ENCODE measurements at regions not wholly inside any gene's neighbourhood (a gene's known extent, or its start where the extent isn't known, plus 50 kb on each side); places are given as distances from the start of the nearest gene placed in this dataset.

DNA sequence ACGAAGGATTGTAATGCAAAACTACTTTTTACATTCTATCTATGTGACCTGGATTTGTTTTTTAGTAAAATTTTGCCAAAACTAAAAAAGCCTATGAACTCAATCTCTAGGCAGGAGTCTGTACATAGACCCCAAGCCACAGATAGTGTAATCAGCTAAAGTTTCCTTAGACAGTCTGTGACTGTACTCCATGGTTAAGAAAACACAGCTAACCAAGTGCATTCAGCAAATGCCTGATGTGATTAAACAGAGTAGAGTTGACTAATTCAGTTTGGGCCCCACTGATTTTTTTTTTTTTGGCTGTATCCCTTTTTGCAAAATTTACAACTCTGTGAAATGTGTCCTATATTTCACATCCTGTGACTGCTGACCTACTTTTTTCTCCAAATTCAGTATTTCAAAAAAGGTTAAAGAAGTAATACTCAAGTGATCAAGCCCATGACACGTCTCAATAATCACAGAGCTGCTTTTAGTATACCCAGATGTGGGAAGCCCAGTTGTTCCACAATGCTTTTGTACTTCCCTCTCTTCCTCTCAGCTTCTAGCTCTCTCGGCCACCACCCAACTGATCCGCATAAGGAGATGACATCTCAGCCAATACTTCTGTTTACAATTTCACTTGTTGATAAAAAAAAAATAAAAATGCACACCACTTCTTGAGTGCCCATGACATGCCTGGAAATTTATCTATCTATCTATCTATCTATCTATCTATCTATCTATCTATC, 108.8 kb upstream of the TBX18 start:
- TF ChIP-seq, protein P1, sequence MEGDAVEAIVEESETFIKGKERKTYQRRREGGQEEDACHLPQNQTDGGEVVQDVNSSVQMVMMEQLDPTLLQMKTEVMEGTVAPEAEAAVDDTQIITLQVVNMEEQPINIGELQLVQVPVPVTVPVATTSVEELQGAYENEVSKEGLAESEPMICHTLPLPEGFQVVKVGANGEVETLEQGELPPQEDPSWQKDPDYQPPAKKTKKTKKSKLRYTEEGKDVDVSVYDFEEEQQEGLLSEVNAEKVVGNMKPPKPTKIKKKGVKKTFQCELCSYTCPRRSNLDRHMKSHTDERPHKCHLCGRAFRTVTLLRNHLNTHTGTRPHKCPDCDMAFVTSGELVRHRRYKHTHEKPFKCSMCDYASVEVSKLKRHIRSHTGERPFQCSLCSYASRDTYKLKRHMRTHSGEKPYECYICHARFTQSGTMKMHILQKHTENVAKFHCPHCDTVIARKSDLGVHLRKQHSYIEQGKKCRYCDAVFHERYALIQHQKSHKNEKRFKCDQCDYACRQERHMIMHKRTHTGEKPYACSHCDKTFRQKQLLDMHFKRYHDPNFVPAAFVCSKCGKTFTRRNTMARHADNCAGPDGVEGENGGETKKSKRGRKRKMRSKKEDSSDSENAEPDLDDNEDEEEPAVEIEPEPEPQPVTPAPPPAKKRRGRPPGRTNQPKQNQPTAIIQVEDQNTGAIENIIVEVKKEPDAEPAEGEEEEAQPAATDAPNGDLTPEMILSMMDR (IDR thresholded peaks at IDR 0.05): no peak
- no peak for TF ChIP-seq EP300 (IDR thresholded peaks at IDR 0.05)
